IMR-90 (cell line): ENCODE measurements at regions not wholly inside any gene's neighbourhood (a gene's known extent, or its start where the extent isn't known, plus 50 kb on each side); places are given as distances from the start of the nearest gene placed in this dataset.

Source experiments
- ATAC-seq: fragments of 200-7000 bp; cut with Tn5 transposase; 2 replicates; pipeline ENCODE4 v1.9.1; 2020; ENCODE audit warnings: low read depth, mild to moderate bottlenecking, moderate library complexity
- BruUV-seq: library from RNA; stranded (reverse); fragments of 400-500 nt; replicated peaks from 2 replicates; lab custom pipeline; 2021; lab: Mats Ljungman, UMichigan
- CTCF ChIA-PET: fragments of 300-600 bp; formaldehyde crosslinking; extraction: SDS; loops from one replicate; lab custom pipeline; 2021; ENCODE audit warnings: antibody characterized with exemption; lab: Yijun Ruan, JAX
- POLR2A ChIA-PET: fragments of 300-600 bp; sonication (Branson Sonifier 250); formaldehyde crosslinking; loops from one replicate; lab custom pipeline; 2022; ENCODE audit warnings: antibody characterized with exemption; ENCODE audit not compliant: unreplicated experiment; lab: Charles Lee
- DNase-seq: peaks from one replicate; pipeline ENCODE4 v3.0.0; 2013
- H2AFZ ChIP-seq: replicated peaks from 2 replicates; pipeline ENCODE3; 2013; ENCODE audit warnings: low read length, mild to moderate bottlenecking; ENCODE audit not compliant: poor library complexity
- H2AK5ac ChIP-seq: 2 replicates; pipeline ENCODE4 v1.6.1; 2013; ENCODE audit warnings: low read depth, low read length, inconsistent platforms
- H2AK9ac ChIP-seq: replicated peaks from 2 replicates; pipeline ENCODE3; 2013; ENCODE audit warnings: mild to moderate bottlenecking, low read depth, low read length, moderate library complexity; ENCODE audit not compliant: poor library complexity
- H2BK120ac ChIP-seq: 2 replicates; pipeline ENCODE4 v1.6.1; 2013; ENCODE audit warnings: low read depth, low read length, inconsistent platforms
- H2BK15ac ChIP-seq: 3 replicates; pipeline ENCODE4 v1.6.1; 2013; ENCODE audit warnings: low read depth, low read length, inconsistent platforms
- H2BK20ac ChIP-seq: 2 replicates; pipeline ENCODE4 v1.6.1; 2013; ENCODE audit warnings: low read depth, mild to moderate bottlenecking, inconsistent platforms, low read length, moderate library complexity
- H2BK5ac ChIP-seq: 2 replicates; pipeline ENCODE4 v1.6.1; 2013; ENCODE audit warnings: mild to moderate bottlenecking, low read depth, low read length, inconsistent platforms; ENCODE audit not compliant: poor library complexity, severe bottlenecking
- H3K14ac ChIP-seq: replicated peaks from 2 replicates; pipeline ENCODE4 v1.6.1; 2013; ENCODE audit warnings: low read depth, low read length, inconsistent platforms
- H3K18ac ChIP-seq: 2 replicates; pipeline ENCODE4 v1.6.1; 2013; ENCODE audit warnings: low read depth, low read length, control low read depth
- H3K23ac ChIP-seq: 2 replicates; pipeline ENCODE4 v1.6.1; 2013; ENCODE audit warnings: low read depth, low read length, inconsistent platforms
- H3K27ac ChIP-seq: 2 replicates; pipeline ENCODE4 v1.5.1; 2013; ENCODE audit warnings: mild to moderate bottlenecking, control low read depth, low read length; ENCODE audit not compliant: insufficient read depth
- H3K27me3 ChIP-seq: 2 replicates; pipeline ENCODE4 v1.6.1; 2013; ENCODE audit warnings: low read length; ENCODE audit not compliant: control insufficient read depth, insufficient read depth
- H3K36me3 ChIP-seq: 2 replicates; pipeline ENCODE4 v1.6.1; 2013; ENCODE audit warnings: low read length, mixed read lengths; ENCODE audit not compliant: control insufficient read depth, insufficient read depth
- H3K4ac ChIP-seq: 2 replicates; pipeline ENCODE4 v1.6.1; 2013; ENCODE audit warnings: low read depth, low read length, inconsistent platforms
- H3K4me1 ChIP-seq: 2 replicates; pipeline ENCODE4 v1.6.1; 2013; ENCODE audit warnings: low read length, mixed read lengths; ENCODE audit not compliant: control insufficient read depth, insufficient read depth
- H3K4me2 ChIP-seq: 2 replicates; pipeline ENCODE4 v1.6.1; 2013; ENCODE audit warnings: low read depth, mild to moderate bottlenecking, control low read depth, low read length, moderate library complexity
- H3K4me3 ChIP-seq: 2 replicates; pipeline ENCODE4 v1.5.1; 2013; ENCODE audit warnings: low read depth, mild to moderate bottlenecking, control low read depth, low read length, moderate library complexity; ENCODE audit not compliant: insufficient read depth
- H3K56ac ChIP-seq: 2 replicates; pipeline ENCODE4 v1.6.1; 2013; ENCODE audit warnings: low read length, inconsistent platforms; ENCODE audit not compliant: insufficient read depth; ENCODE audit errors: extremely low read depth
- H3K79me1 ChIP-seq, 2 experiments: 2 replicates each; pipeline ENCODE4 v1.6.1; 2013; ENCODE audit warnings: low read length in 2 of 2, inconsistent platforms in 1 of 2, low read depth in 1 of 2
- H3K9ac ChIP-seq: 2 replicates; pipeline ENCODE4 v1.6.1; 2013; ENCODE audit warnings: low read depth, low read length, control low read depth
- H3K9me1 ChIP-seq: 2 replicates; pipeline ENCODE4 v1.6.1; 2013; ENCODE audit warnings: low read length, inconsistent platforms; ENCODE audit not compliant: insufficient read depth
- H3K9me3 ChIP-seq: 2 replicates; pipeline ENCODE4 v1.6.1; 2013; ENCODE audit warnings: low read length; ENCODE audit not compliant: control insufficient read depth, insufficient read depth
- H4K20me1 ChIP-seq: 2 replicates; pipeline ENCODE4 v1.6.1; 2013; ENCODE audit warnings: low read length, inconsistent platforms; ENCODE audit not compliant: insufficient read depth
- H4K5ac ChIP-seq: 2 replicates; pipeline ENCODE4 v1.6.1; 2013; ENCODE audit warnings: mild to moderate bottlenecking, low read depth, low read length, control low read depth
- H4K8ac ChIP-seq, 2 experiments: 2 replicates each; pipeline ENCODE4 v1.6.1; 2013; ENCODE audit warnings: low read depth in 2 of 2, low read length in 2 of 2, control low read depth in 1 of 2, inconsistent platforms in 1 of 2
- H4K91ac ChIP-seq: 2 replicates; pipeline ENCODE4 v1.6.1; 2013; ENCODE audit warnings: low read depth, low read length, inconsistent platforms; ENCODE audit not compliant: insufficient read depth
- CEBPB ChIP-seq: IDR thresholded peaks from 2 replicates; pipeline ENCODE4 v1.6.1; 2012; ENCODE audit warnings: low read depth, low read length, improper control_type of control experiment
- MAFK ChIP-seq: IDR thresholded peaks from 2 replicates; pipeline ENCODE4 v1.6.1; 2012; ENCODE audit warnings: low read depth, low read length, improper control_type of control experiment
- MXI1 ChIP-seq: IDR thresholded peaks from 2 replicates; pipeline ENCODE4 v1.6.1; 2012; ENCODE audit warnings: low read depth, mild to moderate bottlenecking, low read length, moderate library complexity, borderline replicate concordance
- WGBS, 2 experiments: methylation state at CpG; one replicate each; pipeline versions ENCODE4 v1.1.5 to v1.1.7; 2013; ENCODE audit warnings: missing lambda C conversion rate in 2 of 2; ENCODE audit not compliant: insufficient read length in 1 of 2; ENCODE audit errors: extremely low coverage in 2 of 2; 5-methylcytosine and 5-hydroxymethylcytosine counted together
- dilution Hi-C: fragments of 300-500 bp; cut with HindIII; formaldehyde crosslinking; loops from one replicate; pipeline ENCODE4 v1.14.3; 2018; ENCODE audit warnings: low sequenced_read_pairs; ENCODE audit not compliant: unreplicated experiment
- in situ Hi-C: fragments of 300-500 bp; cut with MboI; formaldehyde crosslinking; loops from 3 replicates; pipeline ENCODE4 v1.14.3; 2019; ENCODE audit warnings: low sequenced_read_pairs, inconsistent platforms, mixed read lengths
- intact Hi-C: fragments of 100-400 bp; cut with micrococcal nuclease; formaldehyde crosslinking; loops from 2 replicates; pipeline ENCODE4 v1.10.0; 2022

DNA sequence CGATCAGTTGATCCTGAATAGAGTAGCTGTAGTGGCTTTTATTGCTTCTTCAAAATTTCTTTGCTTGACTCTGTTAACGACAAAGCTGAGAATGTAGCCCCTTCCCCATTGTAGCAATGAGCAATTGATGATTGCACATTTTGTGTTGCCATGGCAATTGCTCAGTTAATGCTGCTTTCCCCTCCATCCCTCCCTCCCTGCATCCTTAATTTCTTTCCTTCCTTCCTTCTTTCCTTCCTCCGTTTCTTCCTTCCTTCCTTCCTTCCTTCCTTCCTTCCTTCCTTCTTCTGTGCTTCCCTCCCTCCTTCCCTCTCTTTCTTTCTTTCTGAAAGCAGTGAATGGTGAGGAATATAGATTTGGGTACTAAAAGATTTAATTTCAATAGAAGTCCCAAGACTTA is 557.3 kb upstream of the MAP3K7 start:
- H3K23ac ChIP-seq: no peak overlapping the region
- no peak overlapping the region for H3K14ac ChIP-seq
- intact Hi-C loops (no loop called here), dilution Hi-C loops (no loop called here), in situ Hi-C loops (no loop called here)
- no peak overlapping the region for H2AK9ac ChIP-seq
- no peak overlapping the region for H3K27ac ChIP-seq
- H4K91ac ChIP-seq: no peak overlapping the region
- H3K18ac ChIP-seq: no peak overlapping the region
- no peak overlapping the region for H2BK5ac ChIP-seq
- ATAC-seq (no peak), DNase-seq (no peak)
- no peak overlapping the region for H3K4ac ChIP-seq
- TF ChIP-seq MAFK: no peak
- TF ChIP-seq MXI1: no peak
- no peak for TF ChIP-seq CEBPB
- WGBS, 2 experiments: no CpG with 5 or more reads among the region's 3 CpGs
- no peak overlapping the region for H2BK15ac ChIP-seq
- no peak overlapping the region for H4K8ac ChIP-seq
- ChIA-PET CTCF (interaction anchor here (1.2 kb wide), 1 partner anchor 16 kb away, joined by 3 read pairs; no protein-coding TSS in a partner anchor), POLR2A (no interaction called here)
- H3K4me2 ChIP-seq: no peak overlapping the region
- no peak overlapping the region for H4K5ac ChIP-seq
- no TSS peak for BruUV-seq
- no peaks in the 10 kb centered on the region for H3K27me3 ChIP-seq
- no peaks in the 10 kb centered on the region for H3K4me1 ChIP-seq
- no peaks in the 10 kb centered on the region for H3K36me3 ChIP-seq
- no peaks in the 10 kb centered on the region for H3K9me1 ChIP-seq
- no peaks in the 10 kb centered on the region for H3K79me1 ChIP-seq
- no peak overlapping the region for H3K9ac ChIP-seq
- H2BK120ac ChIP-seq: no peak overlapping the region
- H2AK5ac ChIP-seq: no peak overlapping the region
- no peak overlapping the region for H2AFZ ChIP-seq
- no peaks in the 10 kb centered on the region for H3K9me3 ChIP-seq
- H3K4me3 ChIP-seq: no peak overlapping the region
- no peak overlapping the region for H2BK20ac ChIP-seq
- H4K20me1 ChIP-seq: no peaks in the 10 kb centered on the region
- no peak overlapping the region for H3K56ac ChIP-seq
